Skin of body (tissue), 2 donors: ENCODE measurements at regions not wholly inside any gene's neighbourhood (a gene's known extent, or its start where the extent isn't known, plus 50 kb on each side); places are given as distances from the start of the nearest gene placed in this dataset. TPM values are rescaled to one million over a fixed set of nuclear protein-coding genes. Genes with fewer than 3 reads are reported as not detected.
"Not testable (repeated sequence)": the region's sequence is repeated elsewhere in the genome, so short reads cannot be mapped to it uniquely, and the experiment has no call there.

ENCODE experiments used
- DNase-seq: peaks from one replicate; lab custom pipeline; 2025; lab: John Stamatoyannopoulos, UW
- small RNA-seq: library from RNA; depleted of rRNA; stranded (forward); fragments of <200 nt; gene quantifications from one replicate; pipeline ENCODE3, GENCODE V24; 2014; ENCODE audit warnings: low replicate concordance

GRCh38 chr1:223991297-223991857, 122.5 kb upstream of the FBXO28 start:
- not testable (repeated sequence) for DNase-seq

DNA sequence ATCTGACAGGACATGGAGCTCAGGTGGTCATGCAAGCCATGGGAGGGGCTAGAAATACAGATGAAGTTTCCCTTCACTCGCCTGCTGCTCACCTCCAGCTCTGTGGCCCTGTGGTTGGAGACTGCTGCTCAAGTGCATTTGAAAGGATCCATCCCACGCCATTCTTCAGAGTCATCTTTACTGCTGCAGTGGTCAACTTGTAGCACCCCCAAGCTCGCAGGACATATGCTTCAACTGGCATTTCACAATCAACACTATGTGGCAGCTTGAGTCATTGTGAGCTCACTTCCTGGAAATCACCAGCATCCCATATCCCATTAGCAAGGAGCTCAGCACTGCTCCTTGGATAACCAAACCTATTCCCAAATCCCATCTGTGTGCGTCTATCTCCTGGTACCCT, 116.2 kb upstream of the TP53BP2 start:
- DNase-seq, result not testable (repeated sequence)

DNA sequence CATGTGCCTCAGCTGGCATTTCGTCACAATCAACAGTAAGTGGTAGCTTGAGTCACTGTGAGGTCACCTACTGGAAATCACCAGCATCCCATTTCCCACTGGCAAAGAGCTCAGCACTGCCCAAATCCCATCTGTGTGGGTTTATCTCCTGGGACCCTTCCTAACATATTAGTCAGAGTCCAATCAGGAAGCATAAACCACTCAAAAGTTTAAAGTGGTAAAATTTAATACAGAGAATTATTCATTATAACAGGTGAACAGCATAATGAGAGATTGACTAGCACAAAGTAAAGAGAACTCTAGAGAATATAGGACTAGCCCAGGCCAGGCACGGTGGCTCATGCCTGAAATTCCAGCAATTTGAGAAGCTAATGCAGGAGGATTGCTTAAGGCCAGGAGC, 107.1 kb upstream of the TP53BP2 start:
- DNase-seq, result not testable (repeated sequence)

- DNase-seq, result not testable (repeated sequence)
Measured at GRCh38 chr1:223951551-223951950, 105.8 kb upstream of the TP53BP2 start.

- DNase-seq, result not testable (repeated sequence)
Measured at GRCh38 chr1:223949944-223950343, 104.2 kb upstream of the TP53BP2 start.

DNA sequence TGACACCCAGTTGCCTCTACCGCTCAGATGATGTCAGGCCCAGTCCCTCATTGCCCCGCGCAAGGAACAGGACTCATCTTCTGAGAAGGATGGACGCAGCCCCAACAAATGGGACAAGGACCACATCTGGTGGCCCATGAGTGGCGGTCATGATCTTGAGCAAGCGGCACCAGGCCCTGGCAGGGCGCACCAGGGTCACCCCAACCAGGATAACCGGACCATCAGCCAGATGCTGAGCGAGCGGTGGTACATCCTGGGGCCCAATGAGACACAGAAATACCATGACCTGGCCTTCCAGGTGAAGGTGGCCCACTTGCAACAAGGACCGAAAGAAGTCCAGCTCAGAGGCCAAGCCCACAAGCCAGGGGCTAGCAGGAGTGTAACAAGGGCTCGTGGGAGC, 102.3 kb upstream of the TP53BP2 start:
- not testable (repeated sequence) for DNase-seq

GRCh38 chr1:223936592-223936991, 90.8 kb upstream of the TP53BP2 start:
- DNase-seq, result not testable (repeated sequence)

GRCh38 chr1:223931476-223931875, 85.7 kb upstream of the TP53BP2 start:
- DNase-seq, result not testable (repeated sequence)

GRCh38 chr1:223920805-223921204, 75.1 kb upstream of the TP53BP2 start:
- DNase-seq, result not testable (repeated sequence)

DNA sequence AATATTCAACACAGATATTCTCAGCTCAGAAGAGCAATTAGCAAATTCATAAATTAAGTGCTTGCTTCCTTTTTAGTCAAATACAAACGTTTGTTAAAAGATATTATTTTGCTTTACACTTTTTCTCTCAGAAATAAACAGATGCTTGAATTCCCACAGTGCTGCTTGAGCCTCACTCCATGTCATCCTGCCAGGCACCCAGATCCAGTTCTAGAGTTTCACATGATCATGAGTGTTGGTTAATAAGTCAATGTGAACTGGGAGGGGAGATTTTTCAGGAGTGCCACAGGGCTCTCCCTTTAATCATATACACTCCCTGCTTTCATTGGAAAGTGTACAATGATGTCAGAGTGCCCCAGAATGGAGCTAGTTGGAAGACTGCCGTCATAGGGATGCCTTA, 69.7 kb upstream of the TP53BP2 start:
- not testable (repeated sequence) for DNase-seq

DNA sequence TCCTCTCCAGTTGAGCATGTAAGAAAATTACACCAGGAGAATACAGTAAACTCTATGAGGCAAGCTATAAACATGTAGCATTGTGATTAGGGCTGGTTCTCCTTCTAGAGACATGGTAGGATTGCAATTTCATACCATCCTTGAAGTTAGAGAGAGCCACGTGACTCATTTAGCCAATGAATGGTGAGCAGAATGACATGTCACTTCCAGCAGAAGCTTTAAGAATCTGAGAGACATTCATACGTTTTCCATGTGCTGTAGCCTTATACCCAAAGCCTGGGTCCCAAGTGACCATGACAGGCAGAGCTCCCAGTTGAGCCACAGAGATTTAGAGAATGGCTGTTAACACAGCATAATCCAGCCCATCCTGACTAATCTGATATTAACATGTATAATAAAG, 68.0 kb upstream of the TP53BP2 start:
- not testable (repeated sequence) for DNase-seq

- DNase-seq, result not testable (repeated sequence)
Measured at GRCh38 chr1:223907943-223908587, 62.3 kb upstream of the TP53BP2 start.

GRCh38 chr1:223903221-223903620, 57.5 kb upstream of the TP53BP2 start:
- DNase-seq, result not testable (repeated sequence)

DNA sequence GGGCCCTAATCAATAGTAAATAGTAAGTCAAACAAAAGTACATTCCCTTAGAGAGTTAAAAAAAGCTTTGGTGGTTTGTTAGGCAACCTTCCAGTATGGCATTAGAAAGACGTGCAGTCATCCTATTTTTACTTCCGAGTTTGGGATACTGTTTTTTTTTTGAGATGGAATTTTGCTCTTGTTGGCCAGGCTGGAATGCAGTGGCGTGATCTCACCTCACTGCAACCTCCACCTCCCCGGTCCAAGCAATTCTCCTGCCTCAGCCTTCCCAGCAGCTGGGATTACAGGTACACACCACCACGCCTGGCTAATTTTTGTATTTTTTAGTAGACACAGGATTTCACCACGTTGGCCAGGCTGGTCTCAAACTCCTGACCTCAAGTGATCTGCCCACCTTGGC, 54.0 kb upstream of the TP53BP2 start:
- DNase-seq, result not testable (repeated sequence)

DNA sequence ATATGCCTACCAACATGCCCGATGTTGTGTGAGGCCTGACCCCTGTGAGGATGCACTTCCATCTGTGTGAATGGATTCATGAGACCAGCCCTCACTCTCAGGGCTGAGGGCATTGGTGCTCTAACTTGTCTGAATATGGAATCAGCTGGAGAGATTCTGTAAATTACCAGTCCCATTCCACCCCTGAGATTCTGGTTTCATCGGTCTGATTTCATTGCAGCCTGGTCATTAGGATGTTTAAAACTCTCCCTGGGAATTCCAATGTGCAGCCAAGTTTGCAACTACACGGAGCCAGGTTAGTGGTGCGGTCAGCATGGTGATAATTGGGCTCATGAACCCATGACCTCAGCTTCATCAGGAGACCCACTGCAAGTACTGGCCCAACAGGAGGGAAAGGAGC, 51.4 kb upstream of the TP53BP2 start:
- not testable (repeated sequence) for DNase-seq

DNA sequence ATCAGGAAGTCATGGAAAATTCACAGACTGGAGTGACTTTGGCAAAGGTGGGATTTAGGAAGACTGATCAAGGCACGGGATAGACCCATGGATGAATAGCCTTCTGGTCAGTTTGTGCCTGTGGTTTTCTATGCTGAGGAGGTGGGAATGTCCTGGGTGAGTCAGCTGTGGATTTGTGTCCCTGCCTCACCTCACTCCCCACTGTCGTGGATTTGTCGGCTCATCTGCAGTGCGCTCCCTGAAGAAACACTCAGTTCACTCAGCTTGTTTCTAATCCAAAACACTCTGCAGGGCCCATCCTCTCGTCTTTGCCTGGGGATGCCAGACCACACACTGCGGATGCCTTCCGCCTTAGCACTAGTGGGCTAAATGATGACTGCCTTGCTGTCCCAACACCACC, 50.2 kb upstream of the TP53BP2 start:
- not testable (repeated sequence) for DNase-seq

Small RNA genes lying in the stretch of these regions (small RNA-seq; reads per million reads assigned to genes)
- gene RNU6-1319P, result not detected
